BJ (cell line): ENCODE measurements at regions not wholly inside any gene's neighbourhood (a gene's known extent, or its start where the extent isn't known, plus 50 kb on each side); places are given as distances from the start of the nearest gene placed in this dataset.

Source experiments
- CTCF ChIA-PET: fragments of 350-600 bp; formaldehyde crosslinking; extraction: SDS; loops from one replicate; lab custom pipeline; 2021; ENCODE audit warnings: antibody characterized with exemption, inconsistent platforms; lab: Yijun Ruan, JAX
- POLR2A ChIA-PET: fragments of 300-600 bp; sonication (Branson Sonifier 250); formaldehyde crosslinking; extraction: SDS; loops from one replicate; lab custom pipeline; 2021; ENCODE audit warnings: antibody characterized with exemption; lab: Charles Lee
- DNase-seq: peaks from one replicate; pipeline ENCODE4 v3.0.0-alpha.2; 2011; ENCODE audit warnings: low read depth
- H3K27me3 ChIP-seq: 2 replicates; pipeline ENCODE4 v1.6.0; 2011; ENCODE audit warnings: low read length; ENCODE audit not compliant: control insufficient read depth, insufficient read depth
- H3K36me3 ChIP-seq: 2 replicates; pipeline ENCODE4 v1.5.1; 2011; ENCODE audit warnings: low read length; ENCODE audit not compliant: control insufficient read depth, insufficient read depth
- H3K4me3 ChIP-seq: 2 replicates; pipeline ENCODE4 v1.5.1; 2011; ENCODE audit warnings: low read depth, mild to moderate bottlenecking, control low read depth, low read length
- TF ChIP-seq, protein P1 (sequence below): IDR thresholded peaks from 2 replicates; pipeline ENCODE4 v1.5.1; 2011; ENCODE audit warnings: low read depth, mild to moderate bottlenecking, control low read depth, inconsistent platforms, low read length, moderate library complexity; ENCODE audit not compliant: insufficient read depth

DNA sequence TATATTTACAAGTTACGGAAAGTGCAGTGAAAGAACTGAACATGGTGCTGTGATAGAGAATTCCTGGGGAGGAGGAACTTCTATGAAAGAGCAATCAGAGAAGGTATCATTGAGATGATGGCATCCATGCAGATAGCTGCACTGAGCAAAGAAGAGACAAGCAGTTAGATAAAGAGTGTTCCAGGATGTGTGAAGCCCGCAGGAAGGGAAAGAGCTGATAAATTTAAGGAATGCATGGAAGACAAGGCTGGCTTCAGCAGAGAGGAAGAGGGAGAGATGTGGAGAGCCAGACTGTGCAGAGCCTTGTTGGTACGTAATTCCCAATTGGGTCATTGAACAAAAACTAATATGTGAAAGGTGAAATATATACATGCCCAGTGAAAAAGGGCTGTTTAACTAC is 538.9 kb downstream of the INHBA start:
- ChIA-PET POLR2A (no interaction called here), CTCF (interaction anchor here (1.5 to 1.6 kb wide), 2 partner anchors 126 to 529 kb away, joined by 3 to 4 read pairs; no protein-coding TSS in a partner anchor)
- H3K36me3 ChIP-seq: no peaks in the 10 kb centered on the region
- no peak for DNase-seq
- no peak overlapping the region for H3K4me3 ChIP-seq
- H3K27me3 ChIP-seq: no peaks in the 10 kb centered on the region
- TF ChIP-seq, protein P1, sequence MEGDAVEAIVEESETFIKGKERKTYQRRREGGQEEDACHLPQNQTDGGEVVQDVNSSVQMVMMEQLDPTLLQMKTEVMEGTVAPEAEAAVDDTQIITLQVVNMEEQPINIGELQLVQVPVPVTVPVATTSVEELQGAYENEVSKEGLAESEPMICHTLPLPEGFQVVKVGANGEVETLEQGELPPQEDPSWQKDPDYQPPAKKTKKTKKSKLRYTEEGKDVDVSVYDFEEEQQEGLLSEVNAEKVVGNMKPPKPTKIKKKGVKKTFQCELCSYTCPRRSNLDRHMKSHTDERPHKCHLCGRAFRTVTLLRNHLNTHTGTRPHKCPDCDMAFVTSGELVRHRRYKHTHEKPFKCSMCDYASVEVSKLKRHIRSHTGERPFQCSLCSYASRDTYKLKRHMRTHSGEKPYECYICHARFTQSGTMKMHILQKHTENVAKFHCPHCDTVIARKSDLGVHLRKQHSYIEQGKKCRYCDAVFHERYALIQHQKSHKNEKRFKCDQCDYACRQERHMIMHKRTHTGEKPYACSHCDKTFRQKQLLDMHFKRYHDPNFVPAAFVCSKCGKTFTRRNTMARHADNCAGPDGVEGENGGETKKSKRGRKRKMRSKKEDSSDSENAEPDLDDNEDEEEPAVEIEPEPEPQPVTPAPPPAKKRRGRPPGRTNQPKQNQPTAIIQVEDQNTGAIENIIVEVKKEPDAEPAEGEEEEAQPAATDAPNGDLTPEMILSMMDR: no peak

DNA sequence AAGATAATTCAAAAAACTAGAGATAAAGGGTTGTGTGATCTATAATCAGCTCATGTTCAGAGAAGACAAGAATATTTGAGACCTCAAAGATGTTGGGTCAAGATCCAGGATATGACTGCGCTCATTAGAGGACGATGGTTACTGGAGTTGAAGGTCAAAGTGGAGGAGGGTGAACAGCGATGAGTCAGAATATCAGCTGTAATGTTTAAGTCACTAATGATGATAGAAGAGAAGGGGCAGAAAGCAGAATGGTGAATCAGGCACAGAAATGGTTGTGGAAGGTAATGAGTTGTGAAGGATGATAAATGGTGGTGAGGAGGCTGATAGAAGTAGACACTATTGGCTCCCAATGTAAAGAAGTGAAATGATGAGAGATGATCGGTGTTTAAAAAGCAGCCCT is 540.3 kb downstream of the INHBA start:
- H3K4me3 ChIP-seq: no peak overlapping the region
- no peaks in the 10 kb centered on the region for H3K27me3 ChIP-seq
- no peak for DNase-seq
- TF ChIP-seq, protein P1: no peak
- H3K36me3 ChIP-seq: no peaks in the 10 kb centered on the region
- CTCF ChIA-PET: interaction anchor here (1.1 kb wide), 1 partner anchor 12 kb away, joined by 5 read pairs; no protein-coding TSS in a partner anchor
- POLR2A ChIA-PET: no interaction called here

DNA sequence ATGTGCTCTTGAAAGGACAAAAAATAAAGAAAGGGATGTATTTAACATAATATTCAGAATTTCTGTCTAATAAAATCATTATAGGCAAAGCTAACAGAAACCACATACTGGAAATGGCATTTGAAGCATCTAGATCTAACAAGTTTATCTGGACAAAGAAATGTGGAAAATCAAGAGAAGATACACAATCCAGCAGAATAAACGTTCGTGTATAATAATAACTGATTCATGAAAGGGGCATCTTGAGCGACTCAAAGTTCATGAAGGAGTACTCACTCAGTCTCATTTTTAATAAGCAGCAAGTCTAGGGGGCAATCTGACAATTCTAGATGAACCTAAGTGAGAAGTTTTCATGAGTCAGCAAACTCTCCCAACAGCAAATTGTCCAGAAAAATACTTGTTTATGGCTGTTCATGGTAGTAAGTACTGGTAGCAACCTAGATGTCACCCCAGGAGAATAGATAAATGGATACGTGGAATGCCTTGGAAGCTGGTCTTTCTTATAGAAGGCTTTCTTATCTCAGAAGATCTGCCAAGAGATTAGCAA is 541.8 kb downstream of the INHBA start:
- Histone ChIP-seq H3K4me3 (no peak overlapping the region), H3K27me3 (no peaks in the 10 kb centered on the region), H3K36me3 (no peaks in the 10 kb centered on the region)
- ChIA-PET POLR2A (no interaction called here), CTCF (interaction anchor here (1.6 kb wide), 1 partner anchor 13 kb away, joined by 3 read pairs; no protein-coding TSS in a partner anchor)
- TF ChIP-seq, protein P1: no peak
- DNase-seq: no peak

DNA sequence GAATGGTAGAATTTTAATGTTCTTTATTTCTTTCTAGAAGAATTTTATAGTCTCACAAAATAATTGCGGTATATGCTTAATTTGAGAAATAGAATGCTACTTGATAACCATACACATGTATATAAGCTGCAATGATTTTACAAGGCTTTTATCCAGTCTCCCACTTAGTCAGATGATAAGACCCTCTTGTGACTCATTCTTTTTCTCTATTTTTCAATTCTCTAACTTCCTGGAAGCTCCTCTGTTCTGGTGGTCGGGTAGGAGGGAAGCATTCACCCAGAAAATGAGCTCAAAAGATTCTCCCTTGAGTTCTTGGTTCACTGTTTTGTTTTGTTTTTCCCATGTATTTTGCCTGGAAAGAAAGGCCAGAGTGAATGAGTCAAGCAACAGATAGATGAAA is 546.6 kb downstream of the INHBA start:
- H3K36me3 ChIP-seq: no peaks in the 10 kb centered on the region
- H3K4me3 ChIP-seq: no peak overlapping the region
- H3K27me3 ChIP-seq: no peaks in the 10 kb centered on the region
- ChIA-PET POLR2A (interaction anchor here (0.6 kb wide), 1 partner anchor 21 kb away, joined by 3 read pairs; no protein-coding TSS in a partner anchor), CTCF (interaction anchor here (0.7 kb wide), 1 partner anchor 157 kb away, joined by 3 read pairs; no protein-coding TSS in a partner anchor)
- TF ChIP-seq, protein P1: no peak
- DNase-seq: no peak

DNA sequence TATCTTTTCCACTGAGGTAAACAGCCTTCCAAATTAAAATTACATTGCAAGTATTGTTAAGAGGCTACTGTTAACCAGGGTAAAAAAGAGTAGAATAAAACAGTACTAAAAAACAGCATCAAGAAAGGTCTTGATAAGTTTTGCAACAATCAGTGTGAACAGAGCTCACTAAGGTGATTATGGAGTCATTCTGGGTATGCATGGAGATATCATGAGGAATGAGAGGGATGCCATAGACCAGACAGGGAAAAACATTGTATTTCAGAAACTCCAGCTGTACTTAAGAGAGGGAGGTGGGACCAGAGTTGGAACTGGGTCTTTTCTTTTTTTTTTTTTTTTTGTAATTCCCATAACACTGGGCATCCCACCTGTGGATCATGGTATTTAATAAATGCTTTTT is 549.6 kb downstream of the INHBA start:
- CTCF ChIA-PET: interaction anchor here (0.6 kb wide), 1 partner anchor 700 kb away, joined by 3 read pairs; no protein-coding TSS in a partner anchor
- POLR2A ChIA-PET: no interaction called here
- no peaks in the 10 kb centered on the region for H3K27me3 ChIP-seq
- DNase-seq: no peak
- H3K4me3 ChIP-seq: no peak overlapping the region
- no peaks in the 10 kb centered on the region for H3K36me3 ChIP-seq
- TF ChIP-seq, protein P1: no peak
